H9 (cell line): ENCODE measurements at regions not wholly inside any gene's neighbourhood (a gene's known extent, or its start where the extent isn't known, plus 50 kb on each side); places are given as distances from the start of the nearest gene placed in this dataset.

ENCODE experiments used
- DNase-seq: peaks from one replicate; pipeline ENCODE4 v3.0.0-alpha.2; 2017
- H2AFZ ChIP-seq: one replicate; pipeline ENCODE4 v1.6.1; 2013; ENCODE audit warnings: mild to moderate bottlenecking, low read length, control low read depth, moderate library complexity
- H2AK5ac ChIP-seq: 2 replicates; pipeline ENCODE4 v1.6.1; 2013; ENCODE audit warnings: low read length, control low read depth, mixed read lengths; ENCODE audit not compliant: insufficient read length
- H2BK120ac ChIP-seq: one replicate; pipeline ENCODE4 v1.6.1; 2013; ENCODE audit warnings: low read depth, mild to moderate bottlenecking, low read length, control low read depth, inconsistent platforms; ENCODE audit not compliant: poor library complexity, severe bottlenecking
- H2BK12ac ChIP-seq: 2 replicates; pipeline ENCODE4 v1.6.1; 2013; ENCODE audit warnings: low read length, control low read depth, mixed read lengths, low read depth; ENCODE audit not compliant: insufficient read length
- H2BK15ac ChIP-seq: 2 replicates; pipeline ENCODE4 v1.6.1; 2013; ENCODE audit warnings: low read depth, low read length, control low read depth
- H2BK20ac ChIP-seq: one replicate; pipeline ENCODE4 v1.6.1; 2013; ENCODE audit warnings: low read depth, mild to moderate bottlenecking, low read length, control low read depth, inconsistent platforms; ENCODE audit not compliant: poor library complexity, severe bottlenecking
- H2BK5ac ChIP-seq: 2 replicates; pipeline ENCODE4 v1.6.1; 2013; ENCODE audit warnings: low read length, control low read depth, mixed read lengths; ENCODE audit not compliant: insufficient read length
- H3K14ac ChIP-seq: 2 replicates; pipeline ENCODE4 v1.6.1; 2013; ENCODE audit warnings: low read length, control low read depth; ENCODE audit not compliant: insufficient read depth
- H3K18ac ChIP-seq: 2 replicates; pipeline ENCODE4 v1.6.1; 2013; ENCODE audit warnings: low read depth, mild to moderate bottlenecking, mixed read lengths, low read length, control low read depth; ENCODE audit not compliant: insufficient read length
- H3K23ac ChIP-seq: 2 replicates; pipeline ENCODE4 v1.6.1; 2013; ENCODE audit warnings: low read length, control low read depth, mixed read lengths, low read depth; ENCODE audit not compliant: insufficient read length
- H3K23me2 ChIP-seq: 2 replicates; pipeline ENCODE4 v1.6.1; 2013; ENCODE audit warnings: low read depth, mild to moderate bottlenecking, mixed read lengths, low read length, control low read depth; ENCODE audit not compliant: insufficient read length, poor library complexity, severe bottlenecking
- H3K27ac ChIP-seq: 2 replicates; pipeline ENCODE4 v1.5.1; 2013; ENCODE audit warnings: low read length, control low read depth, mixed read lengths, low read depth; ENCODE audit not compliant: insufficient read length
- H3K27me3 ChIP-seq: 2 replicates; pipeline ENCODE4 v1.6.1; 2013; ENCODE audit warnings: low read length, control low read depth, inconsistent platforms; ENCODE audit not compliant: insufficient read depth
- H3K4ac ChIP-seq: 2 replicates; pipeline ENCODE4 v1.6.1; 2013; ENCODE audit warnings: low read depth, mild to moderate bottlenecking, control low read depth, inconsistent platforms, low read length, moderate library complexity
- H3K4me1 ChIP-seq: 2 replicates; pipeline ENCODE4 v1.6.1; 2013; ENCODE audit warnings: low read length, control low read depth, inconsistent platforms; ENCODE audit not compliant: insufficient read depth
- H3K4me2 ChIP-seq: 2 replicates; pipeline ENCODE4 v1.6.1; 2013; ENCODE audit warnings: low read length, control low read depth, mixed read lengths; ENCODE audit not compliant: insufficient read length, insufficient read depth
- H3K56ac ChIP-seq: 2 replicates; pipeline ENCODE4 v1.6.1; 2013; ENCODE audit warnings: low read depth, mild to moderate bottlenecking, mixed read lengths, low read length, control low read depth; ENCODE audit not compliant: insufficient read length
- H3K79me1 ChIP-seq: 2 replicates; pipeline ENCODE4 v1.6.1; 2013; ENCODE audit warnings: low read depth, mild to moderate bottlenecking, moderate library complexity, low read length, control low read depth, inconsistent platforms; ENCODE audit not compliant: insufficient read depth, poor library complexity, severe bottlenecking
- H3K79me2 ChIP-seq: 2 replicates; pipeline ENCODE4 v1.6.1; 2013; ENCODE audit warnings: low read length, control low read depth, inconsistent platforms; ENCODE audit not compliant: insufficient read depth
- H3K9ac ChIP-seq: 2 replicates; pipeline ENCODE4 v1.6.1; 2013; ENCODE audit warnings: low read length, control low read depth, mixed read lengths; ENCODE audit not compliant: insufficient read length; ENCODE audit errors: extremely low read depth
- H3K9me3 ChIP-seq: one replicate; pipeline ENCODE4 v1.6.1; 2013; ENCODE audit warnings: low read depth, low read length, inconsistent platforms; ENCODE audit not compliant: control insufficient read depth
- H3T11ph ChIP-seq: one replicate; pipeline ENCODE4 v1.6.1; 2013; ENCODE audit warnings: mild to moderate bottlenecking, low read length, control low read depth, inconsistent platforms
- H4K20me1 ChIP-seq: one replicate; pipeline ENCODE4 v1.6.1; 2013; ENCODE audit not compliant: control insufficient read depth, insufficient read length, insufficient read depth
- H4K5ac ChIP-seq: 2 replicates; pipeline ENCODE4 v1.6.1; 2013; ENCODE audit warnings: low read depth, mild to moderate bottlenecking, mixed read lengths, low read length, control low read depth; ENCODE audit not compliant: insufficient read length
- H4K8ac ChIP-seq: replicated peaks from 2 replicates; pipeline ENCODE4 v1.6.1; 2013; ENCODE audit warnings: low read length, control low read depth, mixed read lengths, low read depth; ENCODE audit not compliant: insufficient read length
- H4K91ac ChIP-seq: 2 replicates; pipeline ENCODE4 v1.6.1; 2013; ENCODE audit warnings: low read depth, mild to moderate bottlenecking, moderate library complexity, mixed read lengths, low read length, control low read depth; ENCODE audit not compliant: insufficient read length
- H3K27ac Mint-ChIP-seq, 3 experiments: 2 replicates in 2 of 3; 3 replicates in 1 of 3; pipeline ENCODE4 v1.8.0; 2020 to 2021; ENCODE audit warnings: mixed read lengths in 3 of 3, mild to moderate bottlenecking in 1 of 3, moderate library complexity in 1 of 3
- H3K27me3 Mint-ChIP-seq: 2 replicates; pipeline ENCODE4 v1.8.0; 2021; ENCODE audit warnings: low read depth, mild to moderate bottlenecking, moderate library complexity, mixed read lengths
- H3K36me3 Mint-ChIP-seq, 3 experiments: 2 replicates in 2 of 3; 3 replicates in 1 of 3; pipeline ENCODE4 v1.8.0; 2020 to 2021; ENCODE audit warnings: low read depth in 3 of 3, mixed read lengths in 3 of 3; ENCODE audit not compliant: insufficient read depth in 1 of 3
- H3K4me1 Mint-ChIP-seq, 2 experiments: 2 replicates each; pipeline ENCODE4 v1.8.0; 2020; ENCODE audit warnings: mixed read lengths in 2 of 2
- H3K4me3 Mint-ChIP-seq, 2 experiments: 2 replicates in 1 of 2; 3 replicates in 1 of 2; pipeline ENCODE4 v1.8.0; 2020 to 2021; ENCODE audit warnings: mild to moderate bottlenecking in 2 of 2, mixed read lengths in 2 of 2, moderate library complexity in 1 of 2
- H3K9me3 Mint-ChIP-seq, 2 experiments: 2 replicates in 1 of 2; 3 replicates in 1 of 2; pipeline ENCODE4 v1.8.0; 2020; ENCODE audit warnings: mild to moderate bottlenecking in 2 of 2, mixed read lengths in 2 of 2, moderate library complexity in 1 of 2
- CTCF ChIP-seq: fragments of 200-600 bp; sonication (generic); conservative IDR thresholded peaks from 3 replicates; pipeline ENCODE4 v1.8.0; 2021; ENCODE audit warnings: antibody characterized with exemption, mild to moderate bottlenecking
- WGBS: extraction: QIAGEN DNeasy Blood & Tissue Kit; methylation state at CpG from one replicate; pipeline ENCODE4 v1.1.7; 2013; ENCODE audit warnings: missing lambda C conversion rate, low lambda C conversion rate, mixed read lengths; ENCODE audit not compliant: insufficient read length; ENCODE audit errors: extremely low coverage; 5-methylcytosine and 5-hydroxymethylcytosine counted together

- no peak overlapping the region for H2BK20ac ChIP-seq
- H4K5ac ChIP-seq: no peak overlapping the region
- no peak overlapping the region for H2BK120ac ChIP-seq
- H3K9me3 Mint-ChIP-seq: no peaks in the 10 kb centered on the region
- H3K4me2 ChIP-seq: no peak overlapping the region
- no CpG with 5 or more reads among the region's 11 CpGs for WGBS
- no peak overlapping the region for H3K18ac ChIP-seq
- H2BK12ac ChIP-seq: peak overlapping the region; percentile 64
- H3K56ac ChIP-seq: no peak overlapping the region
- H3K4me1 ChIP-seq: peaks cover 23% of the 10 kb centered on the region
- H2AFZ ChIP-seq: no peak overlapping the region
- no peaks in the 10 kb centered on the region for H3K23me2 ChIP-seq
- no peak overlapping the region for H3T11ph ChIP-seq
- no peak overlapping the region for H3K23ac ChIP-seq
- no peaks in the 10 kb centered on the region for H3K9me3 ChIP-seq
- no peak overlapping the region for H3K4ac ChIP-seq
- H2BK15ac ChIP-seq: no peak overlapping the region
- no peak for TF ChIP-seq CTCF
- H3K27me3 Mint-ChIP-seq: no peaks in the 10 kb centered on the region
- no peaks in the 10 kb centered on the region for H3K36me3 Mint-ChIP-seq
- H3K9ac ChIP-seq: peak overlapping the region; percentile 21
- no peak overlapping the region for H2BK5ac ChIP-seq
- no peak overlapping the region; the same call in 1 of the 2 replicates for H3K14ac ChIP-seq
- no peak overlapping the region for H4K91ac ChIP-seq
- H3K27ac ChIP-seq: no peak overlapping the region
- H3K27me3 ChIP-seq: no peaks in the 10 kb centered on the region
- H4K8ac ChIP-seq: no peak overlapping the region
- no peak overlapping the region for H3K4me3 Mint-ChIP-seq
- H2AK5ac ChIP-seq: no peak overlapping the region
- H3K79me2 ChIP-seq: no peaks in the 10 kb centered on the region
- no peaks in the 10 kb centered on the region for H3K79me1 ChIP-seq
- peaks cover 59 to 63% of the 10 kb centered on the region in 2 experiments for H3K4me1 Mint-ChIP-seq
- no peak for DNase-seq
- peak overlapping the region in 2 of 3 experiments; percentile 15 to 50; a peak in 1 of 7 replicates for H3K27ac Mint-ChIP-seq
- H4K20me1 ChIP-seq: no peaks in the 10 kb centered on the region
Measured at GRCh38 chr7:22563621-22564241, 63.7 kb upstream of the STEAP1B start.
